GM21723 (cell line): ENCODE measurements at regions not wholly inside any gene's neighbourhood (a gene's known extent, or its start where the extent isn't known, plus 50 kb on each side); places are given as distances from the start of the nearest gene placed in this dataset.
"Not testable (repeated sequence)": the region's sequence is repeated elsewhere in the genome, so short reads cannot be mapped to it uniquely, and the experiment has no call there.

ENCODE experiments used
- ATAC-seq: cut with Tn5 transposase; IDR thresholded peaks from one replicate; pipeline ENCODE4 v1.9.1; 2021; ENCODE audit warnings: mild to moderate bottlenecking, moderate library complexity; ENCODE audit not compliant: unreplicated experiment

GRCh38 chr6:139736325-139736906 is 362.0 kb upstream of the CITED2 start:
- ATAC-seq, result peak; percentile 94

GRCh38 chr6:139732451-139732850 is 358.0 kb upstream of the CITED2 start:
- ATAC-seq, result no peak

GRCh38 chr6:139730340-139730974 is 356.0 kb upstream of the CITED2 start:
- no peak for ATAC-seq

- no peak for ATAC-seq
These were observed 354.5 kb upstream of the CITED2 start for GRCh38 chr6:139728876-139729427.

DNA sequence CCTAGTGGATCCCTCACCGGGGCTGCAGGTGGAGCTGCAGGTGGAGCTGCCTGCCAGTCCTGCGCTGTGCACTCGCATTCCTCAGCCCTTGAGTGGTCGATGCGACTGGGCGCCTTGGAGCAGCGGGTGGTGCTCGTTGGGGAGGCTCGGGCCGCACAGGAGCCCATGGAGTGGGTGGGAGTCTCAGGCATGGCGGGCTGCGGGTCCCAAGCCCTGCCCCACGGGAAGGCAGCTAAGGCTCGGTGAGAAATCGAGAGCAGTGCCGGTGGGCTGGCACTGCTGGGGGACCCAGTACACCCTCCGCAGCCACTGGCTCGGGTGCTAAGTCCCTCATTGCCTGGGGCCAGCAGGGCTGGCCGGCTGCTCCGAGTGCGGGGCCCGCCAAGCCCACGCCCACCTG is 351.8 kb upstream of the CITED2 start:
- not testable (repeated sequence) for ATAC-seq

GRCh38 chr6:139722530-139722929 is 348.1 kb upstream of the CITED2 start:
- no peak for ATAC-seq

- ATAC-seq, result no peak
These were observed 347.5 kb upstream of the CITED2 start for GRCh38 chr6:139721954-139722353.

- ATAC-seq, result no peak
These were observed 339.6 kb upstream of the CITED2 start for GRCh38 chr6:139713900-139714506.

DNA sequence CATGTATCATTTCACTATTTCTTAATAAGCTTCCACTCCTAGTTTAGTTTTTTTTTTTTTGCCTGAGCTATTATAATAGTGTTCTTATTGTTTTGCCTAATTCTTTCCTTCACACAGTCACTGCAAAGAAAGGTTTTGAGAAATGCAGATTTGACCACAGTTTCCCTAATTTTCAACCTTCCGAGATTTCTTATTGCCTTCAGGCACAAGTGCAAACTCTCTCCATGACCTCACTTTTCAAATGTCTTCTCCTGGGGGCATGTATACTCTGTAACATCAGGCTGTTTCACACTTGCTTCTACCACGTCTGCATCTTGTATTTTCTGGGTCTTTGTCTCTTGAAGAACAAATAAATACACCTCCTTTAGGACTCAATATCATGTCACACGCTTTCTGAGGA is 339.0 kb upstream of the CITED2 start:
- no peak for ATAC-seq

DNA sequence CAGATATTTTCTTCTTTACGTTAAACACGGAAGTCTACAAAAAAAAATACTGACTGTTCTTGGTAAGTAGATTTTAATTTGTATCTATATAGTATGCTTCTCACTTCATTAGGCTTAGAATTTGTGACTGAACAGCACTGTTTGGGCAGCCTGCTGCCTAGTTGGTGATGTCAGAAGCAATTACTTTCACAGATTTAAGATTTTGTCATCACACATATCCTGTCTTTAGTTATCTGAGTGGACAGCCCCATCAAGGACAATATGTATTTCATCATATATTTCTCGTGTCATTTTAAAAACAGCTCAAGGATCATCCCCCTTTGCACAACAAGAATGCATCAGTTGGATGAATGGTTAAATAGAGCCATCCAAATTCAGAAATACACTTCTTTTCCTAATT is 338.4 kb upstream of the CITED2 start:
- ATAC-seq, result no peak

DNA sequence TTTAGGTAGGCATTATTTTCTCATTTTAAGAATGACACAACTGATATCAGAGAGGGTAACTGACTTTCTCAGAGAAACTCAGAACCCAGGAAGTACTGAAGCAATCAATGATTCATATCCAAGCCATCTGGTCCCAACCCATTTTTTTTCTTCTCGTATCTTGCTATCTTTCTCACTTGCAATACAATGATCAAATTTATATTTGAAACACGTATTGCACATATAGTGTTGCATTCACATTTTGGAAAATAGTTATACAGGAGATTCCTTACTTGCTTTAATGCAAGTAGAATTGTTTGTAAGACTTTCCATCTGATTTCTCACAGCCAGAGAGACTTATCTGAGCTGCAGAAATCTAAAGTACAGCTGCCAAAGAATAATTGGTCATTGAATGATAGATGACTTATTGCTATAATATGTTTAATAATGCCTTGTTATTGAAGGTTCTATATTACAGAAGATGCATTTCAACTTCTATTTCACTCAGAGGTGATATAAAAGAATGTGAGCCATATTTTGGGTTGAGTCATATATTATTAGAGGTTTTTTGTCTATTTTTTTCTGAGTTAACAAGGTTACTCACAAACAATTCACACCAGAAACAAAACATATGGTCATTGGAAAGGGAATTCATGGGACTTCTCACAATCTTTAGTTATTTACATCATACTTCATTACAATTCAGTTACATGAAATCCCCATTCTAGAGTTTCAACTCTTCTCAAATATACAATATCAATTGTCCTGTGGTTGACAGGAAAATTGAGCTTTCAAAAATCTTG is 337.5 kb upstream of the CITED2 start:
- ATAC-seq, result no peak

DNA sequence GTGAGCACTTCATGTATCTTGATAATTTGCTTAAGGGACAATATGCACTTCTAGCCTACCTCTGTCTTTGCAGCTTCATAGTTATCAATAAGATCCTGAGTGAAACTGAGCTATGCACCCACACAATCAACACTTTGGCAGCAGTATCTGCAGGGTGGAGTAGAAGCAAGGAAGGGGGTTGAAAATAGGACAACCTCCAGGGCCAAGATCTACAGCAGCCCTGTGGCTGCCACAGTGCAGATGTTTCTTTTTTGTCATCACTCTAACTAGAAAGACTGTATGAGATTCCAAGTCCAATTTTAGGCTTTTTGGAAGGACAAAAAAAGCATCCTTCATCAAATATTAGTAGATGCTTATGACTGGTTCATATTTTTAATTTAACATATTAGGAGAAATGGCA is 336.1 kb upstream of the CITED2 start:
- ATAC-seq, result no peak

DNA sequence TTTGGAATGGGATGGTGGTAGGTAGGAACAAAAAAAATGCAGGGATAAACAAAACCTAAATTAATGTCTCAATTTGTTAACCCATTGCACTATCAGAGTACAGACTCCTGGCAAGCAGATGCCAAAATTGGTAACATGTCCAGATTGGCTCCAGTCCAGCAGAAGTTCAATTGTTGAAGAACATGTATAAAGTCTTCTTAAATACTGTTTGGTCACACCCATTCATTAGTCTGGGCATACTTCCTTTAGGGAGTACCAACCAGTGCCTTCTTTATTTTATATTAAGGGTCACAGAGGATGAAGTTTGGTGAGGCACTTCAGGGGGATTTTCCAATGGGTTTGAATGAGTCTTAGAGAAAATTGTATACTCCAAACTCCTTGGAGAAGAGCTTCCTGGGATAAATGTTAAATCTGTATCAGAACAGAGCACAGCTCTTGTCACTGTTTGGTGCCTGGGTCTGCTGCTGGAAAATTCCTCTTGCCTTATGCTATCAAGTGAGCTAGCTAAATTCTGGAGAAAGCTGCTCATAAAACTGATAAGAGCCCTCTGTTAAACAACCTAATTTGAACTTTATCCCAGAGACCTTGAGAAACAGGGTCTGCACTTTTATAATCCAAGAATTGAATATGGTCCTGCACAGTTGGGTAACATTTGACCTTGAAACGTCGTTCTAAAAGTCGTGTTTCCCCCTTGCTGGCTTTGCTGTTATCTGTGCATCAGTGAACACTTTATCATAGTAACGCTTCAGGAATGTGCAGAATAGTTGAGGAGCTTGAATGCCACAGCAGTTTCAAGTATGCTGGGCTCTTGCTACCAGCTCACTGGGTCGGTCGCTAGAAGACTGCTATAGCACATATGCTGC is 334.1 kb upstream of the CITED2 start:
- ATAC-seq, result no peak

DNA sequence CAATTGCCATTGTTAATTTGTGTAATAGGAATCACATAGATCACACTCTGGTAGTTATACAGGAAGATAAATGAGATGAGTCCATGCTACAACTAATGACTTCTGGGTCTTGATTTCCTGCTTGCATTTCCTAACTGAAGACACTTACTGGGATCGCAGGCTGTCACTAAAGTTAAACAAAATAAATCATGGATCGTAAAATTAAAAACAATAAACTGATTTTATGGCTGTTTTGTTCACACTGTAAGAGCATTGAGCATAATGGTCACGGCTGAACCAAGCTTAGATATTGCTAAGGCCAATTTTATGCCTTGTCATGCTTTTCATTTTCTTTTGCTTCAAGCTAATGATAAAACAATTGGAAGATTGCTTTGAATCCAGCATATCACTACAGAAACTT is 332.5 kb upstream of the CITED2 start:
- ATAC-seq, result no peak

GRCh38 chr6:139705284-139705683 is 330.8 kb upstream of the CITED2 start:
- ATAC-seq, result no peak

GRCh38 chr6:139703780-139704179 is 329.3 kb upstream of the CITED2 start:
- no peak for ATAC-seq

DNA sequence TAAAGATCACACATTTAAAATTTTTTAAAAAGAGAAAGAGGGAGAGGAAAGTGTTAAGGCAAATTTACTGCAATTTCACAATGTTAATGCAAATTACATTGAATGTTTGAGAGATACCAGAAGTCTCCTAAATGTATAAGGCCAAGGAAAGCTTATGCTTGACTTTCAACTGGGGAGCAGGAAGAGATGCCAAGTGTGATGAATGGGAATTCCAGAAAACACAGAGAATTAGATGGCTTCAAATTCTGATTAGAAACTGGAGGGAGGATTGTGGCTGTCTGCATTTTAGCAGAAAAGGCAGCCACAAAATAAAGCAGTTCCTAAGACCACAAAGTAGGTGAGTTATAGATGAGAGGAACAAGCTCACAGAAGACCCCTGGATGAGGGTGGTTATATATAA is 328.3 kb upstream of the CITED2 start:
- ATAC-seq, result no peak

DNA sequence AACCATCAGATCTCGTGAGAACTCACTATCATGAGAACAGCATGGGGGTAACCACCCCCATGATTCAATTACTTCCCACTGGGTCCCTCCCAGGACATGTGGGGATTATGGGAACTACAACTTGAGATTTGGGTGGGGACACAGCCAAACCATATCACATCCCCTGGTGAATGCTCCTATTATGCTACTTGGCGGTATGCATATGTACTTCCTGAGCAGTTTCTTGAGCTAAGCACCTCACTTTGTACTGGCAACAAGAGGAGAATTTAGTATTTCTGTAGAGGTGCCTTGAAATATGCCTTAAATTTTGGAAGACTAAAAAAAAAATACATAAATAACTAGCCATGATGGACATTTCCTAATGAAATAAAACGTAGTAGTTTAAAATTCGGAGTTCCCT is 327.2 kb upstream of the CITED2 start:
- ATAC-seq, result no peak

GRCh38 chr6:139701003-139701402 is 326.6 kb upstream of the CITED2 start:
- no peak for ATAC-seq

GRCh38 chr6:139699911-139700310 is 325.5 kb upstream of the CITED2 start:
- no peak for ATAC-seq

GRCh38 chr6:139699335-139699734 is 324.9 kb upstream of the CITED2 start:
- ATAC-seq, result no peak
